HCT116 (cell line): ENCODE measurements at regions not wholly inside any gene's neighbourhood (a gene's known extent, or its start where the extent isn't known, plus 50 kb on each side); places are given as distances from the start of the nearest gene placed in this dataset.

ENCODE experiments used
- CBX3 ChIP-seq: IDR thresholded peaks from 2 replicates; pipeline ENCODE4 v1.6.1; 2012; ENCODE audit warnings: low read depth
- CTCF ChIP-seq, 3 experiments: fragments of 200-600 bp in 1 of 3; sonication (generic) in 1 of 3; IDR thresholded peaks in 2 of 3; conservative IDR thresholded peaks in 1 of 3; 2 replicates each; pipeline ENCODE4 v1.5.1; 2012 to 2017; ENCODE audit warnings: low read depth in 2 of 3, low read length in 2 of 3, antibody characterized with exemption in 1 of 3, borderline replicate concordance in 1 of 3, control low read depth in 1 of 3, mild to moderate bottlenecking in 1 of 3, mixed read lengths in 1 of 3, mixed run types in 1 of 3, moderate library complexity in 1 of 3; ENCODE audit not compliant: insufficient read depth in 1 of 3
- EZH2 ChIP-seq: fragments of 200-600 bp; sonication (generic); IDR thresholded peaks from 2 replicates; pipeline ENCODE4 v1.6.1; 2017; ENCODE audit warnings: antibody characterized with exemption, mixed run types
- FOSL1 ChIP-seq: IDR thresholded peaks from 2 replicates; pipeline ENCODE4 v1.6.1; 2012; ENCODE audit warnings: low read depth
- POLR2A ChIP-seq: IDR thresholded peaks from 2 replicates; pipeline ENCODE4 v1.7.0; 2011; ENCODE audit warnings: borderline replicate concordance; ENCODE audit not compliant: insufficient read depth, insufficient read length; ENCODE audit errors: extremely low read depth
- POLR2AphosphoS5 ChIP-seq: IDR thresholded peaks from 2 replicates; pipeline ENCODE4 v1.6.1; 2011; ENCODE audit warnings: mild to moderate bottlenecking, low read depth, low read length, moderate library complexity
- SP1 ChIP-seq: IDR thresholded peaks from 2 replicates; pipeline ENCODE4 v1.6.1; 2012; ENCODE audit warnings: low read depth
- SRF ChIP-seq: IDR thresholded peaks from 2 replicates; pipeline ENCODE4 v1.6.1; 2012; ENCODE audit warnings: low read depth
- ZFX ChIP-seq: fragments of 450-650 bp; IDR thresholded peaks from 2 replicates; pipeline ENCODE4 v1.6.1; 2017
- ZNF274 ChIP-seq: fragments of 200-500 bp; sonication (Bioruptor generic); IDR thresholded peaks from 2 replicates; pipeline ENCODE4 v1.6.1; 2014; ENCODE audit warnings: mild to moderate bottlenecking, low read depth, low read length, inconsistent platforms
- TF ChIP-seq, protein P1 (sequence below): IDR thresholded peaks from 2 replicates; pipeline ENCODE4 v1.6.1; 2011; ENCODE audit warnings: mild to moderate bottlenecking, low read length, moderate library complexity; ENCODE audit not compliant: insufficient replicate concordance; ENCODE audit errors: extremely low read depth
- TF ChIP-seq, protein P2 (sequence below): IDR thresholded peaks from 2 replicates; pipeline ENCODE4 v1.6.1; 2012

- no peak for TF ChIP-seq CTCF (IDR thresholded peaks at IDR 0.05 in 2 of 3, conservative IDR thresholded peaks at IDR 0.05 in 1 of 3; ENCODE audit: borderline replicate concordance in 1 of 3, insufficient read depth in 1 of 3, low read depth in 2 of 3, low read length in 2 of 3)
- no peak for TF ChIP-seq SRF
- TF ChIP-seq, protein P1, sequence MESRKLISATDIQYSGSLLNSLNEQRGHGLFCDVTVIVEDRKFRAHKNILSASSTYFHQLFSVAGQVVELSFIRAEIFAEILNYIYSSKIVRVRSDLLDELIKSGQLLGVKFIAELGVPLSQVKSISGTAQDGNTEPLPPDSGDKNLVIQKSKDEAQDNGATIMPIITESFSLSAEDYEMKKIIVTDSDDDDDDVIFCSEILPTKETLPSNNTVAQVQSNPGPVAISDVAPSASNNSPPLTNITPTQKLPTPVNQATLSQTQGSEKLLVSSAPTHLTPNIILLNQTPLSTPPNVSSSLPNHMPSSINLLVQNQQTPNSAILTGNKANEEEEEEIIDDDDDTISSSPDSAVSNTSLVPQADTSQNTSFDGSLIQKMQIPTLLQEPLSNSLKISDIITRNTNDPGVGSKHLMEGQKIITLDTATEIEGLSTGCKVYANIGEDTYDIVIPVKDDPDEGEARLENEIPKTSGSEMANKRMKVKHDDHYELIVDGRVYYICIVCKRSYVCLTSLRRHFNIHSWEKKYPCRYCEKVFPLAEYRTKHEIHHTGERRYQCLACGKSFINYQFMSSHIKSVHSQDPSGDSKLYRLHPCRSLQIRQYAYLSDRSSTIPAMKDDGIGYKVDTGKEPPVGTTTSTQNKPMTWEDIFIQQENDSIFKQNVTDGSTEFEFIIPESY, result no peak
- no peak for TF ChIP-seq POLR2A
- no peak for TF ChIP-seq POLR2AphosphoS5
- no peak for TF ChIP-seq SP1
- no peak for TF ChIP-seq CBX3
- TF ChIP-seq, protein P2, sequence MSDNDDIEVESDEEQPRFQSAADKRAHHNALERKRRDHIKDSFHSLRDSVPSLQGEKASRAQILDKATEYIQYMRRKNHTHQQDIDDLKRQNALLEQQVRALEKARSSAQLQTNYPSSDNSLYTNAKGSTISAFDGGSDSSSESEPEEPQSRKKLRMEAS, result no peak
- no peak for TF ChIP-seq ZNF274
- no peak for TF ChIP-seq FOSL1
- TF ChIP-seq ZFX, result no peak
- TF ChIP-seq EZH2, result no peak
Measured at GRCh38 chr6:167701010-167701409, 125.7 kb upstream of the AFDN start.
